SHP77 treated with DMSO at 0.1 percent for 48 hours (cell line): ENCODE measurements at regions not wholly inside any gene's neighbourhood (a gene's known extent, or its start where the extent isn't known, plus 50 kb on each side); places are given as distances from the start of the nearest gene placed in this dataset.
"Not testable (repeated sequence)": the region's sequence is repeated elsewhere in the genome, so short reads cannot be mapped to it uniquely, and the experiment has no call there.

Experiments
- DNase-seq: peaks from one replicate; lab custom pipeline; 2025; lab: John Stamatoyannopoulos, UW

GRCh38 chr5:124796495-124796894, 50.1 kb upstream of the ZNF608 start:
- no peak for DNase-seq

- no peak for DNase-seq
Measured at GRCh38 chr5:124797665-124798087, 51.2 kb upstream of the ZNF608 start.

GRCh38 chr5:124798890-124799289, 52.5 kb upstream of the ZNF608 start:
- no peak for DNase-seq

DNA sequence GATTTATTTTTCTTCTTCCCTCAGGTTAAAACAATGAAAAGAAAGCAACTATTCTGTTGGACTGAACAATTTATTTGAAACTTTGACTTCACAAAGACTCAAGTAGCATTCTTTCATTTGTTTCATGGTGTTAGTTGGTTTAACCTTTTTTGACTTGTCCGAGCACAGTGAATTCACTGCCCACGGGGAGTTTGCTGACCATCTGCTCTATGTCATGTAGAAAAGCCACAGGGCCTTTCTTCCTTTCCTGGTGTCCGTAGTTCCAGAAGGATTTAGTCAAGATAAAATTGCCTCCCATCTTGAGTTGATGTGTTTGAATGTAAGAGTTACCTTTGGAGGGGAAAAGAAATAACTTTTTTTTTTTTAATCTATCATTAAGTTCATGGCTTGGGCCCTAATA, 55.1 kb upstream of the ZNF608 start:
- no peak for DNase-seq

DNA sequence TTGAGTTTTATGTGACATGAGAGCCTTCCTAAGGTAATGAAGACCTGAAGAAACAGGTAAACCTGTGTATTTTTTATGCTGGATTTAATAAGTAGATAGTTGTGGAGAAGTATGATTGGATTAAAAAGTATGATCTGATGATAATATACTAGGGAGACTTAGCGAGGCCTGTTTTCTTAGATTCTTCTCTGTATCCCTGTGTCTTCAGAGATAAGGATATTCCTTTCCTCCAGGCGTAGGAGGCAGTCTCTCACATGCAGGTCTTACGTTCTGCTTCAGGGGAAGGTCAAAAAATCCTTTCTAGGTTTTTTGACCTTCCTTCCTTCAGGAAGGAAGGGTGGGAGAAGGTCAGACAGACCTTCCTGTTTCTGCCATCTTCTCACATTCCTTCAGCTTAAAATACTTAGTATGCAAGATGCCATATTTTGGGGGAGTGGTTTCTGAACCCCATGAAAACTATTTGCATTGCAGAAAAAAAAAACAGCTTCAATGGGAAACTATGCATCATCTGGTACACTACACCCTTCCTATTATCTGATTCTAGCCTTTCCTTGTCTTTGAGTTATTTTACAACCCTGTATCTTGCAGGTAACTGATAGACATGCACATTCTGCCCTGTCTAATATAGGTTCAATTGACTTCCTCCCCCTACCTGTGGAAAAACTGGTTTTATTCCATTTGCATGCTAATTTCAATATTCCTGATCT, 57.3 kb upstream of the ZNF608 start:
- no peak for DNase-seq

- DNase-seq, result no peak
Measured at GRCh38 chr5:124806026-124806372, 59.6 kb upstream of the ZNF608 start.

DNA sequence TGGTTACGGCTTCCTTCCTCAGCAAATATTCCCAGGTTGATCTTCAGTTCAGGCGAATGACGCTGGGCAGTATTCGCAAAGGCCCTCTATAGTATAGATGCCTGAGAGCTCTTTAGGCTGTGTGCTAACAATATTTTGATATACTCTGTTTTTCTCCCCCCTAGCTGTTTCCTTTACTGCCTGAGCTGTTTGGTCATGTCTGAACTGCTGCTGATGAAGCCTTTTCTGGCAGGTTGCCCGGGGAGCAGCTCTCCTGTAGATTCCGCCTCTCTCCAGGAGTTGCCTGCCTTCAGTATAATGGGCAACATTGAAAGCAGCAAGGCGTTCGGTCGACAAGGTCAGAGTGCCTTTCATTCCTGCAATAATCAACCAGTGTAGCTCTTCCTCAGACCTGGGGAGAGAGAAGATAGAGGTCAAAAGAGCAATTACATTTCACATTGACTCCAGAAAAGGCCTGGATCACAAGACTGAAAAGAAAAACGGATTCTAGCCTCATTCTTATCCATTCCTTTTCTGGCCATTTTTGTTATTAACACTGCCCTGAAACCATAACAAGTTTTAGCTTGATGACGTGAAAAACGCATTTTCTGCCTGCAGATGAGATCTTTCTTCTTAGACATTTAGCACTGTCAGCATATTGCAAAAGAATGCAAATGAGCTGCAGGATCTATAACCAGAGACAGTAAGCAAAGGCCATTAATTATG, 60.1 kb upstream of the ZNF608 start:
- DNase-seq, result peak; percentile 94

- DNase-seq, result no peak
Measured at GRCh38 chr5:124808842-124809268, 62.4 kb upstream of the ZNF608 start.

GRCh38 chr5:124810396-124811006, 64.1 kb upstream of the ZNF608 start:
- DNase-seq, result no peak

- no peak for DNase-seq
Measured at GRCh38 chr5:124812771-124813358, 66.4 kb upstream of the ZNF608 start.

GRCh38 chr5:124816381-124816780, 69.9 kb upstream of the ZNF608 start:
- DNase-seq, result no peak

- no peak for DNase-seq
Measured at GRCh38 chr5:124819201-124819600, 72.8 kb upstream of the ZNF608 start.

DNA sequence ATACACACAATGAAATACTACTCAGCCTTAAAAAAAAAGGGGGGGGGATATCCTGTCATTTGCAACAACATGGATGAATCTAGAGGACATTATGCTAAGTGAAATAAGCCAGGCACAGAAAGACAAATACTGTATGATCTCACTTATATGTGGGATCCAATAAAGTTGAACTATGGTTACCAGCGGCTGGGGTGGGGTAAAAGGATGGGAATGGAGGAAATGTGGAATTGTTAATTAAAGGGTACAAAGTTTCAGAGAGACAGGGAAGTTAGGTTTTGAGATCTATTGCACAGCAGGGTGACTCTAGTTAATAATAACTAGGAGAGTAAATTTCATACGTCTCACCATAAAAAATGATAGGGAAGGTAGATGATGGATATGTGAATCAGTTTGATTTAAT, 76.2 kb upstream of the ZNF608 start:
- DNase-seq, result no peak

GRCh38 chr5:124823380-124823779, 76.9 kb upstream of the ZNF608 start:
- no peak for DNase-seq

DNA sequence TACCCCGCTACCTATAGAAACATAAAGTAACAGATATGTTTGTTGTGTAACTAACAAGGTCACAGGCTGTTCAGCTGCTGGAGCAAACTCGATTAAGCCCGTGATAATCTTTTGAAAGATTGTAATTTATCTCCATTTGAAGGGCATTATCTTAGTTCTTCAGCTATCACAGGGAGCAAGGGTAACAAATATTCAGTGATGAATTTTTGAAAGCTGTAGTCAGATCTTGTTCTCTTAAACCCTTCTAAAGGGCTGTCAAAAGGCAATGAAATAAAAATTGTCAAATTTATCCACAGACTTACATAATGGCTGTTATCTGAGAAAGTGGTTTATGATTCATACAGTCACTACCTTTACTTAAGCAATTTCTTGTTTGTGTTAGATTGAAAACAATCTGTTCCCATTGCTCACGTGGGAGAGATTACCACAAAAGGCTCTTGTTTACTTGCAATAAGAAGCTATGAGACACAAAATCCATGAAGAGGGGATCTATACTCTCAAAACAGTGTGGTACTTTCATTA, 78.3 kb upstream of the ZNF608 start:
- no peak for DNase-seq

GRCh38 chr5:124825250-124825982, 79.0 kb upstream of the ZNF608 start:
- no peak for DNase-seq

- no peak for DNase-seq
Measured at GRCh38 chr5:124825983-124826337, 79.5 kb upstream of the ZNF608 start.

- no peak for DNase-seq
Measured at GRCh38 chr5:124828731-124829234, 82.3 kb upstream of the ZNF608 start.

GRCh38 chr5:124831687-124832240, 85.3 kb upstream of the ZNF608 start:
- DNase-seq, result no peak

- DNase-seq, result no peak
Measured at GRCh38 chr5:124832510-124832909, 86.1 kb upstream of the ZNF608 start.

DNA sequence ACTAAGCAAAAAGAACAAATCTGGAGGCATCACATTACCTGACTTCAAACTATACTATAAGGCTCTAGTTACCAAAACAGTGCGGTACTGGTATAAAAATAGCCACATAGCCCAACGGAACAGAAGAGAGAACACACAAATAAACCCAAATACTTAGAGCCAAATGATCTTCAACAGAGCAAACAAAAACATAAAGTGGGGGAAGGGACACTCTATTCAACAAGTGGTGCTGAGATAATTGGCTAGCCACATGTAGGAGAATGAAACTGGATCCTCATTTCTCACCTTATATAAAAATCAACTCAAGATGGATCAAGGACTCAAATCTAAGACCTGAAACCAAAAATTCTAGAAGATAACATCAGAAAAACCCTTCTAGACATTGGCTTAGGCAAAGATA, 89.9 kb upstream of the ZNF608 start:
- DNase-seq, result not testable (repeated sequence)
